Ishikawa (cell line): ENCODE measurements at regions not wholly inside any gene's neighbourhood (a gene's known extent, or its start where the extent isn't known, plus 50 kb on each side); places are given as distances from the start of the nearest gene placed in this dataset.

Experiments
- EP300 ChIP-seq: IDR thresholded peaks from 2 replicates; pipeline ENCODE4 v1.6.1; 2012; ENCODE audit warnings: borderline replicate concordance
- REST ChIP-seq: IDR thresholded peaks from 2 replicates; pipeline ENCODE4 v1.6.1; 2012; ENCODE audit warnings: low read depth, mild to moderate bottlenecking
- TEAD4 ChIP-seq: IDR thresholded peaks from 2 replicates; pipeline ENCODE4 v1.6.1; 2012
- ZBTB7A ChIP-seq: IDR thresholded peaks from 2 replicates; pipeline ENCODE4 v1.6.1; 2012; ENCODE audit warnings: low read depth

- TF ChIP-seq TEAD4, result no peak
- no peak for TF ChIP-seq ZBTB7A
- TF ChIP-seq REST, result no peak
- TF ChIP-seq EP300, result no peak
These were observed 334.9 kb upstream of the MON1B start for GRCh38 chr16:76856112-76856511.
